ENCODE measurements at regions not wholly inside any gene's neighbourhood (a gene's known extent, or its start where the extent isn't known, plus 50 kb on each side); places are given as distances from the start of the nearest gene placed in this dataset.

GRCh38 chr15:95371664-95372063 lies 958.8 kb upstream of the NR2F2 start:
- H3K4me1 ChIP-seq (ENCODE audit: insufficient read depth): no peaks in the 10 kb centered on the region
- DNase-seq (ENCODE audit: low spot score): no peak
- H3K27me3 ChIP-seq (ENCODE audit: insufficient read depth): no peaks in the 10 kb centered on the region
- Mint-ChIP-seq H3K4me3 (no peak overlapping the region), H3K36me3 (ENCODE audit: low read depth) (no peaks in the 10 kb centered on the region), H3K27ac (no peak overlapping the region), H3K27me3 (ENCODE audit: insufficient read depth, low read depth, poor library complexity) (no peaks in the 10 kb centered on the region), H3K9me3 (no peaks in the 10 kb centered on the region), H3K4me1 (no peaks in the 10 kb centered on the region)
- no peaks in the 10 kb centered on the region for H3K36me3 ChIP-seq (ENCODE audit: insufficient read depth)
- no peak for TF ChIP-seq EZH2phosphoT487 (IDR thresholded peaks at IDR 0.05; ENCODE audit: unreplicated experiment)
- no peak for TF ChIP-seq JUNB (IDR thresholded peaks at IDR 0.05; ENCODE audit: unreplicated experiment)
- TF ChIP-seq ZNF114 (CRISPR knock-in tag; IDR thresholded peaks at IDR 0.05): no peak
- no peak for TF ChIP-seq NANOG (IDR thresholded peaks at IDR 0.05; ENCODE audit: borderline replicate concordance)
- TF ChIP-seq CREB1 (CRISPR knock-in tag; IDR thresholded peaks at IDR 0.05; ENCODE audit: low read depth): no peak
- TF ChIP-seq STAT1 (IDR thresholded peaks at IDR 0.05; ENCODE audit: unreplicated experiment): no peak
- no peak overlapping the region for H3K4me3 ChIP-seq
- no peaks in the 10 kb centered on the region for H4K20me1 ChIP-seq (replicated peaks; ENCODE audit: insufficient read depth)
- H3F3A ChIP-seq (replicated peaks; ENCODE audit: low read depth): no peaks in the 10 kb centered on the region
- H2AFZ ChIP-seq: no peak overlapping the region
- no peak for ATAC-seq
- no peak overlapping the region for H3K27ac ChIP-seq (ENCODE audit: low read depth)
- H3K79me2 ChIP-seq (replicated peaks; ENCODE audit: insufficient read depth): no peaks in the 10 kb centered on the region
- no peaks in the 10 kb centered on the region for H3K9me2 ChIP-seq (ENCODE audit: insufficient read depth)
- H3K4me2 ChIP-seq: no peak overlapping the region

DNA sequence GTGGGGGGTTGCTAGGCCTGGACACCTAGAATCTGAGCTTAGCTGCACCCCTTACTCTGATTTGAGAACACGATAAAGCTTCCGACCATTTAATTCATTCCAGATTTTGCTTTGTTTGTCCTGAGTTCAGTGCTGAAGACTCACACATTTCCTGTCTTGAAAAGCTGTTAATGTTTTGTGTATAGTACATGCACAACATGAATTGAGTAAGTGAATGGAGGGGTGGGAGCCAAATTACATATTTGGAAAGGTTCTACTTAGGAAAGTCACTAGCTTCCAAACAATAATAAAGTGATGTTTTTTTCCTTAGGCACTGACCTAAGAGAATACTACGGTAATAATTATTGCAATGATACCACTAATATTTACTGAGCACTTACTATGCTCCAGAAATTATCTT lies 955.2 kb upstream of the NR2F2 start:
- no peak for ATAC-seq
- H3K36me3 ChIP-seq (ENCODE audit: insufficient read depth): no peaks in the 10 kb centered on the region
- H3K4me1 Mint-ChIP-seq: no peaks in the 10 kb centered on the region

More for the DNA sequence above, 955.2 kb upstream of the NR2F2 start:
- Mint-ChIP-seq H3K36me3 (ENCODE audit: low read depth) (no peaks in the 10 kb centered on the region), H3K9me3 (no peaks in the 10 kb centered on the region), H3K27ac (no peak overlapping the region), H3K27me3 (ENCODE audit: insufficient read depth, low read depth, poor library complexity) (no peaks in the 10 kb centered on the region), H3K4me3 (no peak overlapping the region)
- Histone ChIP-seq H3K27ac (ENCODE audit: low read depth) (no peak overlapping the region), H4K20me1 (replicated peaks; ENCODE audit: insufficient read depth) (no peaks in the 10 kb centered on the region), H3K79me2 (replicated peaks; ENCODE audit: insufficient read depth) (no peaks in the 10 kb centered on the region), H3K4me3 (no peak overlapping the region), H3K27me3 (ENCODE audit: insufficient read depth) (no peaks in the 10 kb centered on the region), H3F3A (replicated peaks; ENCODE audit: low read depth) (no peaks in the 10 kb centered on the region), H3K9me2 (ENCODE audit: insufficient read depth) (no peaks in the 10 kb centered on the region), H3K4me2 (no peak overlapping the region), H3K4me1 (ENCODE audit: insufficient read depth) (no peaks in the 10 kb centered on the region), H2AFZ (no peak overlapping the region)
- no peak for TF ChIP-seq ETS1 (IDR thresholded peaks at IDR 0.05)
- no peak for TF ChIP-seq CREB1 (CRISPR knock-in tag; IDR thresholded peaks at IDR 0.05; ENCODE audit: low read depth)
- no peak for TF ChIP-seq NANOG (IDR thresholded peaks at IDR 0.05; ENCODE audit: borderline replicate concordance)
- no peak for TF ChIP-seq EZH2phosphoT487 (IDR thresholded peaks at IDR 0.05; ENCODE audit: unreplicated experiment)
- no peak for TF ChIP-seq STAT1 (IDR thresholded peaks at IDR 0.05; ENCODE audit: unreplicated experiment)
- TF ChIP-seq JUNB (IDR thresholded peaks at IDR 0.05; ENCODE audit: unreplicated experiment): no peak
- no peak for TF ChIP-seq POLR2AphosphoS5 (IDR thresholded peaks at IDR 0.05; ENCODE audit: low read depth)
- TF ChIP-seq CTCF (conservative IDR thresholded peaks at IDR 0.05; ENCODE audit: low read depth in 2 of 2): no peak
- no peak for TF ChIP-seq REST (IDR thresholded peaks at IDR 0.05; ENCODE audit: unreplicated experiment)
- TF ChIP-seq ZNF331 (CRISPR knock-in tag; IDR thresholded peaks at IDR 0.05; ENCODE audit: low read depth): no peak
- DNase-seq (ENCODE audit: low spot score): no peak
